IMR-90 (cell line): ENCODE measurements at regions not wholly inside any gene's neighbourhood (a gene's known extent, or its start where the extent isn't known, plus 50 kb on each side); places are given as distances from the start of the nearest gene placed in this dataset.

Source experiments
- ATAC-seq: fragments of 200-7000 bp; cut with Tn5 transposase; 2 replicates; pipeline ENCODE4 v1.9.1; 2020; ENCODE audit warnings: low read depth, mild to moderate bottlenecking, moderate library complexity
- BruUV-seq: library from RNA; stranded (reverse); fragments of 400-500 nt; replicated peaks from 2 replicates; lab custom pipeline; 2021; lab: Mats Ljungman, UMichigan
- CTCF ChIA-PET: fragments of 300-600 bp; formaldehyde crosslinking; extraction: SDS; loops from one replicate; lab custom pipeline; 2021; ENCODE audit warnings: antibody characterized with exemption; lab: Yijun Ruan, JAX
- POLR2A ChIA-PET: fragments of 300-600 bp; sonication (Branson Sonifier 250); formaldehyde crosslinking; loops from one replicate; lab custom pipeline; 2022; ENCODE audit warnings: antibody characterized with exemption; ENCODE audit not compliant: unreplicated experiment; lab: Charles Lee
- DNase-seq: peaks from one replicate; pipeline ENCODE4 v3.0.0; 2013
- H2AFZ ChIP-seq: replicated peaks from 2 replicates; pipeline ENCODE3; 2013; ENCODE audit warnings: low read length, mild to moderate bottlenecking; ENCODE audit not compliant: poor library complexity
- H2AK5ac ChIP-seq: 2 replicates; pipeline ENCODE4 v1.6.1; 2013; ENCODE audit warnings: low read depth, low read length, inconsistent platforms
- H2AK9ac ChIP-seq: replicated peaks from 2 replicates; pipeline ENCODE3; 2013; ENCODE audit warnings: mild to moderate bottlenecking, low read depth, low read length, moderate library complexity; ENCODE audit not compliant: poor library complexity
- H2BK120ac ChIP-seq: 2 replicates; pipeline ENCODE4 v1.6.1; 2013; ENCODE audit warnings: low read depth, low read length, inconsistent platforms
- H2BK15ac ChIP-seq: 3 replicates; pipeline ENCODE4 v1.6.1; 2013; ENCODE audit warnings: low read depth, low read length, inconsistent platforms
- H2BK20ac ChIP-seq: 2 replicates; pipeline ENCODE4 v1.6.1; 2013; ENCODE audit warnings: low read depth, mild to moderate bottlenecking, inconsistent platforms, low read length, moderate library complexity
- H2BK5ac ChIP-seq: 2 replicates; pipeline ENCODE4 v1.6.1; 2013; ENCODE audit warnings: mild to moderate bottlenecking, low read depth, low read length, inconsistent platforms; ENCODE audit not compliant: poor library complexity, severe bottlenecking
- H3K14ac ChIP-seq: replicated peaks from 2 replicates; pipeline ENCODE4 v1.6.1; 2013; ENCODE audit warnings: low read depth, low read length, inconsistent platforms
- H3K18ac ChIP-seq: 2 replicates; pipeline ENCODE4 v1.6.1; 2013; ENCODE audit warnings: low read depth, low read length, control low read depth
- H3K23ac ChIP-seq: 2 replicates; pipeline ENCODE4 v1.6.1; 2013; ENCODE audit warnings: low read depth, low read length, inconsistent platforms
- H3K27ac ChIP-seq: 2 replicates; pipeline ENCODE4 v1.5.1; 2013; ENCODE audit warnings: mild to moderate bottlenecking, control low read depth, low read length; ENCODE audit not compliant: insufficient read depth
- H3K27me3 ChIP-seq: 2 replicates; pipeline ENCODE4 v1.6.1; 2013; ENCODE audit warnings: low read length; ENCODE audit not compliant: control insufficient read depth, insufficient read depth
- H3K36me3 ChIP-seq: 2 replicates; pipeline ENCODE4 v1.6.1; 2013; ENCODE audit warnings: low read length, mixed read lengths; ENCODE audit not compliant: control insufficient read depth, insufficient read depth
- H3K4ac ChIP-seq: 2 replicates; pipeline ENCODE4 v1.6.1; 2013; ENCODE audit warnings: low read depth, low read length, inconsistent platforms
- H3K4me1 ChIP-seq: 2 replicates; pipeline ENCODE4 v1.6.1; 2013; ENCODE audit warnings: low read length, mixed read lengths; ENCODE audit not compliant: control insufficient read depth, insufficient read depth
- H3K4me2 ChIP-seq: 2 replicates; pipeline ENCODE4 v1.6.1; 2013; ENCODE audit warnings: low read depth, mild to moderate bottlenecking, control low read depth, low read length, moderate library complexity
- H3K4me3 ChIP-seq: 2 replicates; pipeline ENCODE4 v1.5.1; 2013; ENCODE audit warnings: low read depth, mild to moderate bottlenecking, control low read depth, low read length, moderate library complexity; ENCODE audit not compliant: insufficient read depth
- H3K56ac ChIP-seq: 2 replicates; pipeline ENCODE4 v1.6.1; 2013; ENCODE audit warnings: low read length, inconsistent platforms; ENCODE audit not compliant: insufficient read depth; ENCODE audit errors: extremely low read depth
- H3K79me1 ChIP-seq, 2 experiments: 2 replicates each; pipeline ENCODE4 v1.6.1; 2013; ENCODE audit warnings: low read length in 2 of 2, inconsistent platforms in 1 of 2, low read depth in 1 of 2
- H3K9ac ChIP-seq: 2 replicates; pipeline ENCODE4 v1.6.1; 2013; ENCODE audit warnings: low read depth, low read length, control low read depth
- H3K9me1 ChIP-seq: 2 replicates; pipeline ENCODE4 v1.6.1; 2013; ENCODE audit warnings: low read length, inconsistent platforms; ENCODE audit not compliant: insufficient read depth
- H3K9me3 ChIP-seq: 2 replicates; pipeline ENCODE4 v1.6.1; 2013; ENCODE audit warnings: low read length; ENCODE audit not compliant: control insufficient read depth, insufficient read depth
- H4K20me1 ChIP-seq: 2 replicates; pipeline ENCODE4 v1.6.1; 2013; ENCODE audit warnings: low read length, inconsistent platforms; ENCODE audit not compliant: insufficient read depth
- H4K5ac ChIP-seq: 2 replicates; pipeline ENCODE4 v1.6.1; 2013; ENCODE audit warnings: mild to moderate bottlenecking, low read depth, low read length, control low read depth
- H4K8ac ChIP-seq, 2 experiments: 2 replicates each; pipeline ENCODE4 v1.6.1; 2013; ENCODE audit warnings: low read depth in 2 of 2, low read length in 2 of 2, control low read depth in 1 of 2, inconsistent platforms in 1 of 2
- H4K91ac ChIP-seq: 2 replicates; pipeline ENCODE4 v1.6.1; 2013; ENCODE audit warnings: low read depth, low read length, inconsistent platforms; ENCODE audit not compliant: insufficient read depth
- MAFK ChIP-seq: IDR thresholded peaks from 2 replicates; pipeline ENCODE4 v1.6.1; 2012; ENCODE audit warnings: low read depth, low read length, improper control_type of control experiment
- SMC3 ChIP-seq: fragments of 150-350 bp; IDR thresholded peaks from 2 replicates; pipeline ENCODE4 v1.6.1; 2016; ENCODE audit warnings: low read depth, mild to moderate bottlenecking, antibody characterized with exemption, low read length, moderate library complexity
- WGBS, 2 experiments: methylation state at CpG; one replicate each; pipeline versions ENCODE4 v1.1.5 to v1.1.7; 2013; ENCODE audit warnings: missing lambda C conversion rate in 2 of 2; ENCODE audit not compliant: insufficient read length in 1 of 2; ENCODE audit errors: extremely low coverage in 2 of 2; 5-methylcytosine and 5-hydroxymethylcytosine counted together
- dilution Hi-C: fragments of 300-500 bp; cut with HindIII; formaldehyde crosslinking; loops from one replicate; pipeline ENCODE4 v1.14.3; 2018; ENCODE audit warnings: low sequenced_read_pairs; ENCODE audit not compliant: unreplicated experiment
- in situ Hi-C: fragments of 300-500 bp; cut with MboI; formaldehyde crosslinking; loops from 3 replicates; pipeline ENCODE4 v1.14.3; 2019; ENCODE audit warnings: low sequenced_read_pairs, inconsistent platforms, mixed read lengths
- intact Hi-C: fragments of 100-400 bp; cut with micrococcal nuclease; formaldehyde crosslinking; loops from 2 replicates; pipeline ENCODE4 v1.10.0; 2022
- TF ChIP-seq, protein P1 (sequence below): fragments of 150-350 bp; IDR thresholded peaks from 2 replicates; pipeline ENCODE4 v1.6.1; 2016; ENCODE audit warnings: low read depth, mild to moderate bottlenecking, low read length, moderate library complexity, borderline replicate concordance

DNA sequence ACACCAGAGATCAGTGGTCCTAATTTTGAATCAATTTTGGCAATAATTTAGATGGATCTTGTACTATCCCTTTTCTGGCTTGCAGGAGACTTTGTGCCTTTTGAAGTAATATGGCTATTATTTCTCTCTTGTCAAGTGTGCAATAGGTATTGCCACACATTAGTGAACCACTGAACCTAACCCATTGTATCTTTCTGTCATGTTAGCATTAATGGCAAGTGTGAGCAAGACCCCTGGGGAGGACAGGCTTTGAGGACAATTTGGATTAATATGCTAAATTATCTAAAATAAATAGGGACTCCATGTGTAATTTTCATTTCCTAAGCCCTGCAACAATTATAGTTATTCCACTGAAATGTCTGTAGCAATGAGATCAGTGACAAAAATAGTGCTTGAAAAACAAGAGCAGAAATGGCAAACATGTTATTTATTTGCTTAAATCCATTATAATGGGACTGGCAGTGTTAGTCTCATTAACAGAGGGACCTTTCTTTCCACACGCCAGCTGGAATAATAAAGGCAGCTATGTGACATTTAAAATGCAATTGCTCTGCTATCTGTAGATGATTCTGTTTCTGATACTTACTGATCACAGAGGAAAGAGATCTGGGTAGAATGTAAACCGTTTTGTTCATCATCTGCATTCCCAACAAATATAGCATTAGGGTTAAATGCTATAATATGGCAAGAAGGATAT is 753.3 kb upstream of the ZNF608 start:
- Histone ChIP-seq H2BK5ac (no peak overlapping the region), H3K27ac (no peak overlapping the region), H2AK5ac (no peak overlapping the region), H2AFZ (no peak overlapping the region), H2AK9ac (no peak overlapping the region), H3K18ac (no peak overlapping the region), H3K4ac (no peak overlapping the region), H3K9me3 (no peaks in the 10 kb centered on the region), H3K23ac (no peak overlapping the region), H4K5ac (no peak overlapping the region), H4K8ac (no peak overlapping the region), H3K9ac (no peak overlapping the region), H3K36me3 (no peaks in the 10 kb centered on the region), H4K91ac (no peak overlapping the region), H2BK15ac (no peak overlapping the region), H2BK120ac (no peak overlapping the region), H4K20me1 (no peaks in the 10 kb centered on the region), H3K4me3 (no peak overlapping the region), H3K56ac (no peak overlapping the region), H3K4me2 (no peak overlapping the region), H3K14ac (no peak overlapping the region), H3K9me1 (no peaks in the 10 kb centered on the region), H2BK20ac (no peak overlapping the region), H3K27me3 (no peaks in the 10 kb centered on the region), H3K79me1 (no peaks in the 10 kb centered on the region), H3K4me1 (no peaks in the 10 kb centered on the region)
- ChIA-PET CTCF (no interaction called here), POLR2A (interaction anchor here (0.6 kb wide), 1 partner anchor 360 kb away, joined by 3 read pairs; no protein-coding TSS in a partner anchor)
- dilution Hi-C loops (no loop called here), intact Hi-C loops (no loop called here), in situ Hi-C loops (no loop called here)
- ATAC-seq (no peak), DNase-seq (no peak)
- TF ChIP-seq SMC3 (no peak), MAFK (no peak)
- TF ChIP-seq, protein P1, sequence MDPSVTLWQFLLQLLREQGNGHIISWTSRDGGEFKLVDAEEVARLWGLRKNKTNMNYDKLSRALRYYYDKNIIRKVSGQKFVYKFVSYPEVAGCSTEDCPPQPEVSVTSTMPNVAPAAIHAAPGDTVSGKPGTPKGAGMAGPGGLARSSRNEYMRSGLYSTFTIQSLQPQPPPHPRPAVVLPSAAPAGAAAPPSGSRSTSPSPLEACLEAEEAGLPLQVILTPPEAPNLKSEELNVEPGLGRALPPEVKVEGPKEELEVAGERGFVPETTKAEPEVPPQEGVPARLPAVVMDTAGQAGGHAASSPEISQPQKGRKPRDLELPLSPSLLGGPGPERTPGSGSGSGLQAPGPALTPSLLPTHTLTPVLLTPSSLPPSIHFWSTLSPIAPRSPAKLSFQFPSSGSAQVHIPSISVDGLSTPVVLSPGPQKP: no peak
- no TSS peak for BruUV-seq
- WGBS, 2 experiments: no CpG with 5 or more reads among the region's 2 CpGs
